HCT116 (cell line): ENCODE measurements at regions not wholly inside any gene's neighbourhood (a gene's known extent, or its start where the extent isn't known, plus 50 kb on each side); places are given as distances from the start of the nearest gene placed in this dataset.

Source experiments
- ATAC-seq: fragments of 200-7000 bp; cut with Tn5 transposase; 2 replicates; pipeline ENCODE4 v1.9.1; 2020; ENCODE audit warnings: mild to moderate bottlenecking, moderate library complexity
- BruUV-seq: library from RNA; stranded (reverse); fragments of 400-500 nt; replicated peaks from 2 replicates; lab custom pipeline; 2021; lab: Mats Ljungman, UMichigan
- CTCF ChIA-PET: fragments of 300-600 bp; sonication (Branson Sonifier 250); formaldehyde crosslinking; loops from one replicate; lab custom pipeline; 2021; ENCODE audit warnings: antibody characterized with exemption; lab: Charles Lee
- POLR2A ChIA-PET: fragments of 300-600, 350-600 bp; sonication (Branson Sonifier 250); formaldehyde crosslinking; loops from one replicate; lab custom pipeline; 2021; ENCODE audit warnings: antibody characterized with exemption; lab: Charles Lee
- RAD21 ChIA-PET, 2 experiments: fragments of 300-600 bp; sonication (Branson Sonifier 250); formaldehyde crosslinking; loops; one replicate each; lab custom pipeline; 2023; ENCODE audit warnings: low total read pairs in 2 of 2; ENCODE audit not compliant: uncharacterized antibody in 2 of 2, unreplicated experiment in 2 of 2, low non-redundant PET in 1 of 2; lab: Charles Lee
- DNase-seq: peaks from one replicate; pipeline ENCODE4 v3.0.0-alpha.2; 2010; ENCODE audit warnings: low read depth, low spot score
- H2AFZ ChIP-seq: fragments of 200-600 bp; shearing (Covaris generic), sonication (generic); 2 replicates; pipeline ENCODE4 v1.6.1; 2017; ENCODE audit warnings: low read depth, mixed run types, mixed read lengths, antibody characterized with exemption, low read length; ENCODE audit not compliant: poor library complexity, severe bottlenecking
- H3K27ac ChIP-seq: 2 replicates; pipeline ENCODE4 v1.5.1; 2012; ENCODE audit warnings: low read depth, low read length
- H3K27me3 ChIP-seq: fragments of 200-600 bp; sonication (generic); 2 replicates; pipeline ENCODE4 v1.6.1; 2016; ENCODE audit warnings: mixed run types, low read length, mixed read lengths; ENCODE audit not compliant: insufficient read depth
- H3K36me3 ChIP-seq, 2 experiments: fragments of 200-500 bp in 1 of 2; fragments of 200-600 bp in 1 of 2; sonication (Bioruptor generic) in 1 of 2; sonication (generic) in 1 of 2; 2 replicates each; pipeline versions ENCODE4 v1.5.1 to v1.6.1; 2014 to 2016; ENCODE audit warnings: low read length in 2 of 2, inconsistent platforms in 1 of 2, mixed read lengths in 1 of 2, mixed run types in 1 of 2; ENCODE audit not compliant: insufficient read depth in 2 of 2, control insufficient read depth in 1 of 2
- H3K4me1 ChIP-seq, 2 experiments: fragments of 200-600 bp in 1 of 2; sonication (generic) in 1 of 2; 2 replicates each; pipeline versions ENCODE4 v1.5.1 to v1.6.1; 2012 to 2017; ENCODE audit warnings: low read length in 2 of 2, inconsistent platforms in 1 of 2, mild to moderate bottlenecking in 1 of 2, mixed read lengths in 1 of 2, mixed run types in 1 of 2, moderate library complexity in 1 of 2; ENCODE audit not compliant: insufficient read depth in 2 of 2, control insufficient read depth in 1 of 2
- H3K4me2 ChIP-seq: fragments of 200-600 bp; sonication (generic); 2 replicates; pipeline ENCODE4 v1.6.1; 2017; ENCODE audit warnings: mixed run types, low read length, mixed read lengths
- H3K4me3 ChIP-seq, 2 experiments: fragments of 200-600 bp in 1 of 2; sonication (generic) in 1 of 2; replicated peaks in 1 of 2; 2 replicates each; pipeline ENCODE4 v1.5.1; 2011 to 2016; ENCODE audit warnings: low read length in 2 of 2, control low read depth in 1 of 2, low read depth in 1 of 2, mild to moderate bottlenecking in 1 of 2, mixed read lengths in 1 of 2, mixed run types in 1 of 2
- H3K79me2 ChIP-seq: fragments of 200-600 bp; sonication (generic); 2 replicates; pipeline ENCODE4 v1.6.1; 2017; ENCODE audit warnings: mild to moderate bottlenecking, mixed run types, low read length, moderate library complexity, mixed read lengths; ENCODE audit not compliant: insufficient read depth
- H3K9ac ChIP-seq: fragments of 200-600 bp; sonication (generic); 2 replicates; pipeline ENCODE4 v1.6.1; 2016; ENCODE audit warnings: low read length, mixed read lengths
- H3K9me2 ChIP-seq: fragments of 200-600 bp; sonication (generic), shearing (Covaris generic); 2 replicates; pipeline ENCODE4 v1.6.1; 2017; ENCODE audit warnings: mixed run types, mild to moderate bottlenecking, moderate library complexity; ENCODE audit not compliant: insufficient read depth
- H3K9me3 ChIP-seq, 2 experiments: fragments of 200-500 bp in 1 of 2; fragments of 200-600 bp in 1 of 2; sonication (Bioruptor generic) in 1 of 2; sonication (generic) in 1 of 2; 2 replicates each; pipeline ENCODE4 v1.6.1; 2014 to 2017; ENCODE audit warnings: low read length in 2 of 2, mixed read lengths in 2 of 2, inconsistent platforms in 1 of 2, low read depth in 1 of 2, mild to moderate bottlenecking in 1 of 2, mixed run types in 1 of 2, moderate library complexity in 1 of 2; ENCODE audit not compliant: control insufficient read depth in 1 of 2, insufficient read depth in 1 of 2
- H4K20me1 ChIP-seq: fragments of 200-600 bp; sonication (generic), shearing (Covaris generic); 2 replicates; pipeline ENCODE4 v1.6.1; 2017; ENCODE audit warnings: mixed run types, mild to moderate bottlenecking, moderate library complexity; ENCODE audit not compliant: insufficient read depth
- ATF3 ChIP-seq: IDR thresholded peaks from 2 replicates; pipeline ENCODE4 v1.6.1; 2012
- CBX3 ChIP-seq: IDR thresholded peaks from 2 replicates; pipeline ENCODE4 v1.6.1; 2012; ENCODE audit warnings: low read depth
- CEBPB ChIP-seq: IDR thresholded peaks from 2 replicates; pipeline ENCODE4 v1.6.1; 2012; ENCODE audit warnings: low read depth
- CTCF ChIP-seq, 3 experiments: fragments of 200-600 bp in 1 of 3; sonication (generic) in 1 of 3; IDR thresholded peaks in 2 of 3; conservative IDR thresholded peaks in 1 of 3; 2 replicates each; pipeline ENCODE4 v1.5.1; 2012 to 2017; ENCODE audit warnings: low read depth in 2 of 3, low read length in 2 of 3, antibody characterized with exemption in 1 of 3, borderline replicate concordance in 1 of 3, control low read depth in 1 of 3, mild to moderate bottlenecking in 1 of 3, mixed read lengths in 1 of 3, mixed run types in 1 of 3, moderate library complexity in 1 of 3; ENCODE audit not compliant: insufficient read depth in 1 of 3
- EGR1 ChIP-seq: IDR thresholded peaks from 2 replicates; pipeline ENCODE4 v1.6.1; 2012; ENCODE audit warnings: low read depth
- ELF1 ChIP-seq: IDR thresholded peaks from 2 replicates; pipeline ENCODE4 v1.6.1; 2012; ENCODE audit warnings: low read depth, borderline replicate concordance
- EZH2phosphoT487 ChIP-seq: fragments of 200-600 bp; IDR thresholded peaks from 2 replicates; pipeline ENCODE4 v1.6.1; 2018; ENCODE audit warnings: antibody characterized with exemption, borderline replicate concordance
- FOSL1 ChIP-seq: IDR thresholded peaks from 2 replicates; pipeline ENCODE4 v1.6.1; 2012; ENCODE audit warnings: low read depth
- MAX ChIP-seq: IDR thresholded peaks from 2 replicates; pipeline ENCODE4 v1.6.1; 2012
- POLR2A ChIP-seq: IDR thresholded peaks from 2 replicates; pipeline ENCODE4 v1.7.0; 2011; ENCODE audit warnings: borderline replicate concordance; ENCODE audit not compliant: insufficient read depth, insufficient read length; ENCODE audit errors: extremely low read depth
- POLR2AphosphoS5 ChIP-seq: IDR thresholded peaks from 2 replicates; pipeline ENCODE4 v1.6.1; 2011; ENCODE audit warnings: mild to moderate bottlenecking, low read depth, low read length, moderate library complexity
- REST ChIP-seq: IDR thresholded peaks from 2 replicates; pipeline ENCODE4 v1.6.1; 2012; ENCODE audit warnings: low read depth
- SIN3A ChIP-seq: IDR thresholded peaks from 2 replicates; pipeline ENCODE4 v1.6.1; 2012; ENCODE audit warnings: low read depth
- SP1 ChIP-seq: IDR thresholded peaks from 2 replicates; pipeline ENCODE4 v1.6.1; 2012; ENCODE audit warnings: low read depth
- SRF ChIP-seq: IDR thresholded peaks from 2 replicates; pipeline ENCODE4 v1.6.1; 2012; ENCODE audit warnings: low read depth
- TCF7L2 ChIP-seq: IDR thresholded peaks from 2 replicates; pipeline ENCODE4 v1.7.0; 2011; ENCODE audit warnings: borderline replicate concordance, inconsistent platforms; ENCODE audit not compliant: insufficient read depth, insufficient read length; ENCODE audit errors: extremely low read depth
- YY1 ChIP-seq: IDR thresholded peaks from 2 replicates; pipeline ENCODE4 v1.6.1; 2011; ENCODE audit warnings: low read length, low read depth, moderate library complexity, mild to moderate bottlenecking; ENCODE audit not compliant: insufficient replicate concordance; ENCODE audit errors: extremely low read depth
- ZBTB33 ChIP-seq: IDR thresholded peaks from 2 replicates; pipeline ENCODE4 v1.6.1; 2011; ENCODE audit warnings: mild to moderate bottlenecking, low read length, moderate library complexity; ENCODE audit not compliant: insufficient replicate concordance; ENCODE audit errors: extremely low read depth
- ZFX ChIP-seq: fragments of 450-650 bp; IDR thresholded peaks from 2 replicates; pipeline ENCODE4 v1.6.1; 2017
- ZNF274 ChIP-seq: fragments of 200-500 bp; sonication (Bioruptor generic); IDR thresholded peaks from 2 replicates; pipeline ENCODE4 v1.6.1; 2014; ENCODE audit warnings: mild to moderate bottlenecking, low read depth, low read length, inconsistent platforms
- intact Hi-C: fragments of 100-400 bp; cut with micrococcal nuclease; formaldehyde crosslinking; loops from 2 replicates; pipeline ENCODE4 v1.10.0; 2022

GRCh38 chr16:64297863-64298600 lies 823.8 kb downstream of the CDH11 start:
- Histone ChIP-seq H3K9me2 (no peaks in the 10 kb centered on the region), H3K4me2 (no peak overlapping the region), H3K79me2 (no peaks in the 10 kb centered on the region), H3K9me3 (peaks cover 19 to 21% of the 10 kb centered on the region in 2 experiments; a peak in 2 of 4 replicates), H3K4me3 (no peak overlapping the region), H3K27ac (no peak overlapping the region)
- DNase-seq (no peak), ATAC-seq (no peak)
- RAD21 ChIA-PET: no interaction called here
- no peak for TF ChIP-seq SP1
- no peak for TF ChIP-seq EZH2phosphoT487
- no peak for TF ChIP-seq TCF7L2
- no peak for TF ChIP-seq MAX
- no peak for TF ChIP-seq YY1
- TF ChIP-seq SIN3A: no peak
- no peak for TF ChIP-seq REST
- no peak for TF ChIP-seq ZBTB33
- no peak for TF ChIP-seq ATF3
- TF ChIP-seq CBX3: no peak
- no peak for TF ChIP-seq FOSL1
- no peak for TF ChIP-seq ZNF274
- TF ChIP-seq EGR1: no peak
- TF ChIP-seq CEBPB: no peak
- TF ChIP-seq SRF: no peak
- TF ChIP-seq ELF1: no peak
- TF ChIP-seq POLR2A: no peak
- no peak for TF ChIP-seq ZFX
- TF ChIP-seq CTCF (IDR thresholded peaks at IDR 0.05 in 2 of 3, conservative IDR thresholded peaks at IDR 0.05 in 1 of 3; ENCODE audit: borderline replicate concordance in 1 of 3, insufficient read depth in 1 of 3, low read depth in 2 of 3, low read length in 2 of 3): no peak
- TF ChIP-seq POLR2AphosphoS5: no peak
- TF ChIP-seq, all 23 proteins: peak for 0
- H3K4me1 ChIP-seq: no peaks in the 10 kb centered on the region
- no peak overlapping the region for H2AFZ ChIP-seq
- intact Hi-C loops: no loop called here
- no peaks in the 10 kb centered on the region for H3K36me3 ChIP-seq
- H4K20me1 ChIP-seq: no peaks in the 10 kb centered on the region
- POLR2A ChIA-PET: no interaction called here
- no TSS peak for BruUV-seq
- CTCF ChIA-PET: no interaction called here
- H3K27me3 ChIP-seq: no peaks in the 10 kb centered on the region
- H3K9ac ChIP-seq: no peak overlapping the region
